Mammary epithelial cell (primary cell): ENCODE measurements at regions not wholly inside any gene's neighbourhood (a gene's known extent, or its start where the extent isn't known, plus 50 kb on each side); places are given as distances from the start of the nearest gene placed in this dataset.

Experiments
- CTCF ChIP-seq, 2 donors: IDR thresholded peaks in 1 of 2; conservative IDR thresholded peaks in 1 of 2; 2 replicates each; pipeline ENCODE4 v1.5.1; 2011 to 2012; ENCODE audit warnings: inconsistent platforms in 2 of 2, low read length in 2 of 2, mild to moderate bottlenecking in 2 of 2, control low read depth in 1 of 2, low read depth in 1 of 2; ENCODE audit not compliant: insufficient read depth in 1 of 2; ENCODE audit errors: extremely low read depth in 1 of 2
- EZH2 ChIP-seq: IDR thresholded peaks from 2 replicates; pipeline ENCODE4 v1.6.1; 2012; ENCODE audit warnings: low read length, inconsistent platforms, borderline replicate concordance

GRCh38 chr13:95387733-95388207 lies 86.5 kb upstream of the ABCC4 start:
- TF ChIP-seq CTCF (conservative IDR thresholded peaks at IDR 0.05 in 1 of 2, IDR thresholded peaks at IDR 0.05 in 1 of 2; ENCODE audit: extremely low read depth in 1 of 2, insufficient read depth in 1 of 2, low read depth in 1 of 2, low read length in 2 of 2), result no peak
- no peak for TF ChIP-seq EZH2
